ENCODE measurements at regions not wholly inside any gene's neighbourhood (a gene's known extent, or its start where the extent isn't known, plus 50 kb on each side); places are given as distances from the start of the nearest gene placed in this dataset.

DNA sequence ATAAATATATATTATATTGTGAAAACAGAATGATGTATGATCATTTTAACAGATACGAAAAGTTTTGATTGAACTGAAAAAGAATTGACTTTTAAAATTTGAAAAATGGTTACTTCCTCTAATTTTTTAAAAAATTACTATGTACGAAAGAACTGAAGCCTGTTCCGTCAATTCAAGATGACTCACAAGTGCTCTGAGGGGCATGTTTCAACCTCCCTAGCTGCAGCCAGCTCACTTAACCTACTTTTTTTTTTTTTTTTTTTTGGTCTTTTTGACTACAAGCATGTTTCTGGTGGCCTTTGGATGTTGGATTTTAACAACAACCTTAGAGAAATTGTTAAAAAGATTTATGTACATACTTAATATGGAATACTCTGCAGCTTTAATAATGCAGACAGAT is 1139.3 kb downstream of the DIAPH3 start:
- no peak for TF ChIP-seq SUZ12 (IDR thresholded peaks at IDR 0.05; ENCODE audit: extremely low read depth, insufficient read depth, insufficient read length)
- no peak for TF ChIP-seq ZNF274 (IDR thresholded peaks at IDR 0.05; ENCODE audit: low read depth, low read length)

Data from NT2/D1 (cell line).